H1 (cell line): ENCODE measurements at regions not wholly inside any gene's neighbourhood (a gene's known extent, or its start where the extent isn't known, plus 50 kb on each side); places are given as distances from the start of the nearest gene placed in this dataset.

ENCODE experiments used
- CTCF ChIA-PET: fragments of 300-600 bp; sonication (Branson Sonifier 250); formaldehyde crosslinking; loops from one replicate; lab custom pipeline; 2021; ENCODE audit not compliant: partially characterized antibody; lab: Charles Lee
- POLR2A ChIA-PET: fragments of 300-600 bp; sonication (Branson Sonifier 250); formaldehyde crosslinking; loops from one replicate; lab custom pipeline; 2021; ENCODE audit warnings: inconsistent platforms; ENCODE audit not compliant: partially characterized antibody; lab: Charles Lee
- DNase-seq, 2 experiments: peaks; one replicate each; pipeline versions ENCODE4 v3.0.0 to v3.0.0-alpha.2; 2010 to 2022; ENCODE audit warnings: low spot score in 2 of 2, low read depth in 1 of 2, mixed read lengths in 1 of 2
- FAIRE-seq: peaks from 2 replicates; lab custom pipeline; 2011; peaks lifted over from hg19 to GRCh38; lab: Jason Lieb, UNC
- H2AFZ ChIP-seq: 2 replicates; pipeline ENCODE4 v1.8.1; 2012; ENCODE audit warnings: low read length, inconsistent platforms
- H2AK5ac ChIP-seq: 2 replicates; pipeline ENCODE4 v1.6.1; 2013; ENCODE audit warnings: low read depth, low read length
- H2BK120ac ChIP-seq: replicated peaks from 2 replicates; pipeline ENCODE3; 2013; ENCODE audit warnings: low read depth, low read length, inconsistent platforms
- H2BK12ac ChIP-seq: 2 replicates; pipeline ENCODE4 v1.6.1; 2013; ENCODE audit warnings: low read depth, low read length
- H2BK15ac ChIP-seq: 2 replicates; pipeline ENCODE4 v1.6.1; 2013; ENCODE audit warnings: low read length
- H2BK20ac ChIP-seq: 2 replicates; pipeline ENCODE4 v1.6.1; 2013; ENCODE audit warnings: low read length
- H2BK5ac ChIP-seq: 2 replicates; pipeline ENCODE4 v1.6.1; 2013; ENCODE audit warnings: low read depth, low read length
- H3K14ac ChIP-seq: 2 replicates; pipeline ENCODE4 v1.6.1; 2013; ENCODE audit warnings: inconsistent platforms; ENCODE audit not compliant: insufficient read length
- H3K18ac ChIP-seq: 2 replicates; pipeline ENCODE4 v1.6.1; 2013; ENCODE audit warnings: low read length; ENCODE audit errors: extremely low read depth
- H3K23ac ChIP-seq: 2 replicates; pipeline ENCODE4 v1.6.1; 2013; ENCODE audit warnings: inconsistent platforms; ENCODE audit not compliant: insufficient read length
- H3K23me2 ChIP-seq: 2 replicates; pipeline ENCODE4 v1.6.1; 2013; ENCODE audit warnings: low read depth, low read length
- H3K27ac ChIP-seq: 2 replicates; pipeline ENCODE4 v1.6.1; 2011; ENCODE audit warnings: low read depth, low read length, inconsistent platforms
- H3K27me3 ChIP-seq, 4 experiments: replicated peaks in 1 of 4; 1 replicate in 1 of 4; 2 replicates in 3 of 4; pipeline versions ENCODE4 v1.6.1 to v1.8.1; 2011 to 2013; ENCODE audit warnings: low read length in 3 of 4, mild to moderate bottlenecking in 3 of 4, inconsistent platforms in 2 of 4, mixed read lengths in 2 of 4, moderate library complexity in 1 of 4; ENCODE audit not compliant: control insufficient read depth in 3 of 4, insufficient read depth in 3 of 4; ENCODE audit errors: extremely low read depth in 1 of 4
- H3K36me3 ChIP-seq, 4 experiments: 2 replicates each; pipeline versions ENCODE4 v1.6.1 to v1.8.1; 2011 to 2013; ENCODE audit warnings: mild to moderate bottlenecking in 4 of 4, low read length in 3 of 4, moderate library complexity in 2 of 4, control low read depth in 1 of 4, inconsistent platforms in 1 of 4; ENCODE audit not compliant: insufficient read depth in 4 of 4, control insufficient read depth in 2 of 4
- H3K4ac ChIP-seq: replicated peaks from 2 replicates; pipeline ENCODE3; 2013; ENCODE audit warnings: low read length, low read depth, mixed read lengths, inconsistent platforms; ENCODE audit not compliant: insufficient read length
- H3K4me1 ChIP-seq, 4 experiments: replicated peaks in 1 of 4; 1 replicate in 1 of 4; 2 replicates in 3 of 4; pipeline versions ENCODE4 v1.6.1 to v1.8.1; 2011 to 2013; ENCODE audit warnings: low read length in 3 of 4, inconsistent platforms in 2 of 4, mixed read lengths in 1 of 4; ENCODE audit not compliant: insufficient read depth in 4 of 4, control insufficient read depth in 3 of 4
- H3K4me2 ChIP-seq, 2 experiments: 2 replicates each; pipeline versions ENCODE4 v1.6.1 to v1.8.1; 2011 to 2013; ENCODE audit warnings: low read depth in 2 of 2, low read length in 2 of 2, control low read depth in 1 of 2, inconsistent platforms in 1 of 2, mild to moderate bottlenecking in 1 of 2; ENCODE audit not compliant: insufficient read depth in 1 of 2
- H3K4me3 ChIP-seq, 4 experiments: fragments of 200-600, 300-600 bp in 1 of 4; sonication (generic), shearing (Covaris generic), sonication (Bioruptor Twin) in 1 of 4; 2 replicates each; pipeline versions ENCODE4 v1.5.1 to v1.8.1; 2011 to 2016; ENCODE audit warnings: low read length in 4 of 4, low read depth in 3 of 4, control low read depth in 2 of 4, inconsistent platforms in 2 of 4, mild to moderate bottlenecking in 2 of 4, mixed read lengths in 1 of 4, moderate library complexity in 1 of 4; ENCODE audit not compliant: insufficient read depth in 2 of 4; ENCODE audit errors: extremely low read depth in 1 of 4
- H3K56ac ChIP-seq: replicated peaks from 2 replicates; pipeline ENCODE3; 2013; ENCODE audit warnings: low read depth, mild to moderate bottlenecking, mixed read lengths, low read length, inconsistent platforms; ENCODE audit not compliant: insufficient read length
- H3K79me1 ChIP-seq: 2 replicates; pipeline ENCODE4 v1.6.1; 2013; ENCODE audit warnings: low read depth, low read length, control low read depth
- H3K79me2 ChIP-seq, 2 experiments: 2 replicates each; pipeline versions ENCODE4 v1.6.1 to v1.8.1; 2012 to 2013; ENCODE audit warnings: low read length in 2 of 2, mild to moderate bottlenecking in 2 of 2, inconsistent platforms in 1 of 2; ENCODE audit not compliant: insufficient read depth in 2 of 2, control insufficient read depth in 1 of 2
- H3K9ac ChIP-seq, 4 experiments: replicated peaks in 1 of 4; 1 replicate in 1 of 4; 2 replicates in 3 of 4; pipeline versions ENCODE4 v1.6.1 to v1.8.1; 2011 to 2013; ENCODE audit warnings: low read depth in 3 of 4, low read length in 3 of 4, control low read depth in 2 of 4, mild to moderate bottlenecking in 2 of 4, moderate library complexity in 2 of 4, inconsistent platforms in 1 of 4; ENCODE audit errors: extremely low read depth in 1 of 4
- H3K9me3 ChIP-seq, 2 experiments: 2 replicates each; pipeline versions ENCODE4 v1.6.1 to v1.8.1; 2012 to 2013; ENCODE audit warnings: mild to moderate bottlenecking in 2 of 2, moderate library complexity in 2 of 2, control low read depth in 1 of 2, inconsistent platforms in 1 of 2, low read depth in 1 of 2, low read length in 1 of 2, mixed read lengths in 1 of 2; ENCODE audit not compliant: insufficient read depth in 2 of 2
- H4K20me1 ChIP-seq, 2 experiments: replicated peaks in 1 of 2; 2 replicates each; pipeline versions ENCODE3 to v1.8.1; 2011 to 2013; ENCODE audit warnings: inconsistent platforms in 2 of 2, low read length in 2 of 2, mild to moderate bottlenecking in 1 of 2; ENCODE audit not compliant: insufficient read depth in 2 of 2, control insufficient read depth in 1 of 2
- H4K5ac ChIP-seq: 2 replicates; pipeline ENCODE4 v1.6.1; 2013; ENCODE audit warnings: low read length, low read depth, mixed read lengths, inconsistent platforms; ENCODE audit not compliant: insufficient read length
- H4K8ac ChIP-seq: 2 replicates; pipeline ENCODE4 v1.8.0; 2013; ENCODE audit warnings: mild to moderate bottlenecking, moderate library complexity, low read length, inconsistent platforms; ENCODE audit not compliant: insufficient read depth; ENCODE audit errors: extremely low read depth
- H4K91ac ChIP-seq: replicated peaks from 2 replicates; pipeline ENCODE3; 2013; ENCODE audit warnings: low read length, mixed read lengths, inconsistent platforms; ENCODE audit not compliant: insufficient read length
- KDM4A ChIP-seq: IDR thresholded peaks from one replicate; pipeline ENCODE4 v1.7.1; 2012; ENCODE audit warnings: low read depth, mild to moderate bottlenecking, moderate library complexity, low read length, inconsistent platforms; ENCODE audit not compliant: severe bottlenecking
- NANOG ChIP-seq: IDR thresholded peaks from 2 replicates; pipeline ENCODE4 v1.6.1; 2011; ENCODE audit warnings: low read length, low read depth, mild to moderate bottlenecking, inconsistent platforms; ENCODE audit not compliant: insufficient read depth, poor library complexity, severe bottlenecking
- POLR2A ChIP-seq, 2 experiments: IDR thresholded peaks; 1 replicate in 1 of 2; 2 replicates in 1 of 2; pipeline ENCODE4 v1.6.1; 2011; ENCODE audit warnings: low read depth in 2 of 2, low read length in 2 of 2, mild to moderate bottlenecking in 2 of 2; ENCODE audit errors: control extremely low read depth in 1 of 2
- POU5F1 ChIP-seq: IDR thresholded peaks from 2 replicates; pipeline ENCODE4 v1.6.1; 2011; ENCODE audit warnings: low read depth, mild to moderate bottlenecking, low read length, moderate library complexity
- RAD21 ChIP-seq, 2 experiments: IDR thresholded peaks in 1 of 2; conservative IDR thresholded peaks in 1 of 2; 2 replicates each; pipeline ENCODE4 v1.6.1; 2011; ENCODE audit warnings: low read depth in 2 of 2, low read length in 2 of 2, improper control_type of control experiment in 1 of 2, inconsistent platforms in 1 of 2, mild to moderate bottlenecking in 1 of 2, moderate library complexity in 1 of 2
- TCF12 ChIP-seq: IDR thresholded peaks from 2 replicates; pipeline ENCODE4 v1.6.1; 2011; ENCODE audit warnings: low read depth, mild to moderate bottlenecking, low read length
- WGBS, 2 experiments: shearing (Covaris generic) in 1 of 2; methylation state at CpG; one replicate each; pipeline versions ENCODE4 v1.1.6 to v1.1.7; 2013 to 2015; ENCODE audit warnings: low lambda C conversion rate in 2 of 2, mixed read lengths in 2 of 2, inconsistent platforms in 1 of 2, low coverage in 1 of 2, missing lambda C conversion rate in 1 of 2; ENCODE audit not compliant: insufficient replicate concordance in 2 of 2, insufficient coverage in 1 of 2, insufficient read length in 1 of 2; ENCODE audit errors: extremely low coverage in 1 of 2, missing lambda C conversion rate in 1 of 2; 5-methylcytosine and 5-hydroxymethylcytosine counted together
- TF ChIP-seq, protein P1 (sequence below): IDR thresholded peaks from 2 replicates; pipeline ENCODE4 v1.6.1; 2012; ENCODE audit warnings: inconsistent platforms

DNA sequence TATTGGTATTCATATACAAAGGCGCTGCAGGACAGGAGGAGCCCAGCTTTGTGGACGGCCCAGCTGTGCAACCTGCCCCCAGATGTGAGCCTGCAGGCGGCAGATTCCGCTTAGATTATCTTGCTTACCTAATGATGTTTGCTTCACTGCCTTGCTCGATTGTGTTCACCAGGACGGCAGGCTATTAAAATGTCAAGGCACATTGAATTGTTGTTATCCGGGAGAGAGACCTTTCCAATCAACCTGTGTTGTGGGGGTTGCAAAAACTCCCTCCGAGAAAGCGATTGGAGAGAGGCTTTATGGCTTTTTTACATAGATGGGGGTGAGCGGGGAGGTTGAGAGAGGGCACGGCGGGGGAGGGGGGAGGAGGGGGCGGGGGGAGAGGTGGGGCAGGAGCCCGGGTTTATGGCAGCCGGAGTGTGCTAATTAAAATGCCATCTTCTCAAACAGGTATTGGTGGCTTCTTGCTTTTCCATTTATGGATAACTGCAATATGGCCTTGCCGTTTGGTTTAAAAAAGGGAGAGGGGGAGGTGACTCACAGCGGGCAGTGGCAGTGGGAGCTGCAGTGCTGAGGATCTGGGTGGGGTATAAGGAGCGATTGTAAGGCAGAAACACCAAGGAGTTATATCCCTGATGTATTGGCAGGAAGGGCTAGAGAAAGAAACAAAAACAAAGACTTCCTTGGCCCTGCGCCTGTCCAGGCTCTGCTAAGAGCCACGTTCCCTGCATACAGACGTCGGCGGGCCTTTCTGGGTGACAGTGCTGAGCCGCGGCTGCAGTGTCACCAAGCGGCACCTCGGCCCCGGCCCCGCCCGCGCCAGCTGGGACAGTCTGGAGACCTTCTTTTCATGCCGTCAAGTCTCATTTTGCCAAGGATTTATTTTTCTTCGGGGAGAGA is 97.2 kb downstream of the INSIG2 start:
- peak overlapping the region; percentile 75; the same call in 1 of the 2 replicates for H4K8ac ChIP-seq
- peak overlapping the region in 3 of 4 experiments; percentile 84 to 95 (median 85); a peak in 6 of 7 replicates for H3K9ac ChIP-seq
- peak overlapping the region; percentile 85 to 91 for H3K4me2 ChIP-seq
- peak overlapping the region; percentile 51 for H2BK12ac ChIP-seq
- WGBS, 2 experiments = 4% methylated on average over 27 of the region's 33 CpGs; no CpG with 5 or more reads in 1 of the 2 experiments
- POLR2A ChIA-PET = interaction anchor here (1.0 to 3.8 kb wide), 5 partner anchors 10 to 97 kb away, joined by 5 to 26 read pairs (median 6); partner anchors contain the start of gene INSIG2
- H3K27me3 ChIP-seq = peaks cover 0 to 2% (median 0%) of the 10 kb centered on the region in 4 experiments; a peak in 1 of 7 replicates
- peak overlapping the region; percentile 9 for H3K56ac ChIP-seq
- H4K91ac ChIP-seq = peak overlapping the region; percentile 68
- peak overlapping the region; percentile 93 for H2BK15ac ChIP-seq
- peak overlapping the region; percentile 41; the same call in 1 of the 2 replicates for H2BK20ac ChIP-seq
- no peaks in the 10 kb centered on the region for H4K20me1 ChIP-seq
- H3K27ac ChIP-seq = peak overlapping the region; percentile 90; the same call in 1 of the 2 replicates
- no peaks in the 10 kb centered on the region for H3K79me1 ChIP-seq
- H3K36me3 ChIP-seq = no peaks in the 10 kb centered on the region
- no peaks in the 10 kb centered on the region for H3K9me3 ChIP-seq
- no peak overlapping the region for H3K23ac ChIP-seq
- CTCF ChIA-PET = interaction anchor here (0.9 to 1.4 kb wide), 2 partner anchors 138 to 153 kb away, joined by 3 to 5 read pairs; no protein-coding TSS in a partner anchor
- peak in 1 of 2 experiments; percentile 77 for DNase-seq
- FAIRE-seq = no peak
- peak overlapping the region; percentile 65 for H4K5ac ChIP-seq
- no peak overlapping the region for H3K14ac ChIP-seq
- TF ChIP-seq TCF12 = 0 out of 2 replicates have a peak, but pooled peaks have one; percentile 39
- TF ChIP-seq POU5F1 = no peak
- TF ChIP-seq NANOG = no peak
- TF ChIP-seq KDM4A = peak; percentile 54
- peak in 1 of 2 experiments; percentile 8; a peak in 1 of 4 replicates for TF ChIP-seq RAD21 (IDR thresholded peaks at IDR 0.05 in 1 of 2, conservative IDR thresholded peaks at IDR 0.05 in 1 of 2; ENCODE audit: low read depth in 2 of 2, low read length in 2 of 2)
- TF ChIP-seq, protein P1, sequence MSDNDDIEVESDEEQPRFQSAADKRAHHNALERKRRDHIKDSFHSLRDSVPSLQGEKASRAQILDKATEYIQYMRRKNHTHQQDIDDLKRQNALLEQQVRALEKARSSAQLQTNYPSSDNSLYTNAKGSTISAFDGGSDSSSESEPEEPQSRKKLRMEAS = peak; percentile 47; the same call in 1 of the 2 replicates
- peak in 1 of 2 experiments; percentile 83; a peak in 1 of 3 replicates for TF ChIP-seq POLR2A (IDR thresholded peaks at IDR 0.05; ENCODE audit: control extremely low read depth in 1 of 2, low read depth in 2 of 2, low read length in 2 of 2)
- no peak overlapping the region for H3K4ac ChIP-seq
- peaks cover 4 to 9% (median 5%) of the 10 kb centered on the region in 4 experiments for H3K4me1 ChIP-seq
- no peaks in the 10 kb centered on the region for H3K79me2 ChIP-seq
- peaks cover 2% of the 10 kb centered on the region; the same call in 1 of the 2 replicates for H3K23me2 ChIP-seq
- peak overlapping the region; percentile 71 to 83 (median 75) for H3K4me3 ChIP-seq
- H2AFZ ChIP-seq = peak overlapping the region; percentile 76; the same call in 1 of the 2 replicates
- H2AK5ac ChIP-seq = no peak overlapping the region
- H2BK5ac ChIP-seq = no peak overlapping the region
- H3K18ac ChIP-seq = peak overlapping the region; percentile 85
- peak overlapping the region; percentile 65 for H2BK120ac ChIP-seq
